ENCODE measurements at regions not wholly inside any gene's neighbourhood (a gene's known extent, or its start where the extent isn't known, plus 50 kb on each side); places are given as distances from the start of the nearest gene placed in this dataset.

DNA sequence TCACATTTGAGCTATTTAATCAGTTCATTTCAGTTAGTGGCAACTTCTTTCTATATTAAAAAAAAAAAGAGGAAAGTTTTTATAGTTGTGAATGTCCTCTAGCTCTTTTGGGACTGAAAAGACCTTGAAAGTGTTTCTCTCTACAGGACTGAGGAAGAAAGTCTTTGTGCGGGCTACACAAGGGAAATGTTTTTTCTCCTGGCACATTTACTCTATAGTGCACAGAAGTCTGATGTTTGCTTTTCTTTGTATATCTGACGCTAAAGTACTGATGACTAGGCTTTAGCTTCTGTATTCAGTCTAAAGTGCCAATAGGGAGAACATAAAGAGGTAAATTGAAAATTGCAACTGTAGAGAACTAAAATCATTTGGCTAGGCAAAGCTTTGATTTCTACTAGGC lies 737.4 kb upstream of the LUZP2 start:
- DNase-seq: no peak
- no peaks in the 10 kb centered on the region for H3K9me3 ChIP-seq
- ATAC-seq: no peak
- no peak overlapping the region for H3K27ac ChIP-seq
- H3K4me1 ChIP-seq: no peaks in the 10 kb centered on the region
- no peak overlapping the region for H3K4me3 ChIP-seq
- no peaks in the 10 kb centered on the region for H3K27me3 ChIP-seq
- no peaks in the 10 kb centered on the region for H3K36me3 ChIP-seq
- WGBS (ENCODE audit: insufficient coverage, low coverage, low lambda C conversion rate, missing lambda C conversion rate): 30% methylated on average over 2 of the region's 2 CpGs
- no peak for TF ChIP-seq POLR2A (IDR thresholded peaks at IDR 0.05)
- TF ChIP-seq, protein P1, sequence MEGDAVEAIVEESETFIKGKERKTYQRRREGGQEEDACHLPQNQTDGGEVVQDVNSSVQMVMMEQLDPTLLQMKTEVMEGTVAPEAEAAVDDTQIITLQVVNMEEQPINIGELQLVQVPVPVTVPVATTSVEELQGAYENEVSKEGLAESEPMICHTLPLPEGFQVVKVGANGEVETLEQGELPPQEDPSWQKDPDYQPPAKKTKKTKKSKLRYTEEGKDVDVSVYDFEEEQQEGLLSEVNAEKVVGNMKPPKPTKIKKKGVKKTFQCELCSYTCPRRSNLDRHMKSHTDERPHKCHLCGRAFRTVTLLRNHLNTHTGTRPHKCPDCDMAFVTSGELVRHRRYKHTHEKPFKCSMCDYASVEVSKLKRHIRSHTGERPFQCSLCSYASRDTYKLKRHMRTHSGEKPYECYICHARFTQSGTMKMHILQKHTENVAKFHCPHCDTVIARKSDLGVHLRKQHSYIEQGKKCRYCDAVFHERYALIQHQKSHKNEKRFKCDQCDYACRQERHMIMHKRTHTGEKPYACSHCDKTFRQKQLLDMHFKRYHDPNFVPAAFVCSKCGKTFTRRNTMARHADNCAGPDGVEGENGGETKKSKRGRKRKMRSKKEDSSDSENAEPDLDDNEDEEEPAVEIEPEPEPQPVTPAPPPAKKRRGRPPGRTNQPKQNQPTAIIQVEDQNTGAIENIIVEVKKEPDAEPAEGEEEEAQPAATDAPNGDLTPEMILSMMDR (IDR thresholded peaks at IDR 0.05): no peak
- intact Hi-C loops (cut with DNase I): no loop called here

- no peak for DNase-seq
- no peaks in the 10 kb centered on the region for H3K36me3 ChIP-seq
- no peaks in the 10 kb centered on the region for H3K4me1 ChIP-seq
- TF ChIP-seq, protein P1 (IDR thresholded peaks at IDR 0.05): no peak
- TF ChIP-seq POLR2A (IDR thresholded peaks at IDR 0.05): no peak
- WGBS (ENCODE audit: insufficient coverage, low coverage, low lambda C conversion rate, missing lambda C conversion rate): 49% methylated on average over 2 of the region's 2 CpGs
- H3K27ac ChIP-seq: no peak overlapping the region
- no peak overlapping the region for H3K4me3 ChIP-seq
- no peaks in the 10 kb centered on the region for H3K9me3 ChIP-seq
- no peak for ATAC-seq
- intact Hi-C loops (cut with DNase I): no loop called here
- H3K27me3 ChIP-seq: no peaks in the 10 kb centered on the region
Measured at GRCh38 chr11:23764286-23764685, 732.6 kb upstream of the LUZP2 start.

- no peak overlapping the region for H3K27ac ChIP-seq
- TF ChIP-seq POLR2A (IDR thresholded peaks at IDR 0.05): no peak
- ATAC-seq (no peak), DNase-seq (no peak)
- WGBS (ENCODE audit: insufficient coverage, low coverage, low lambda C conversion rate, missing lambda C conversion rate): 50% methylated on average over 2 of the region's 2 CpGs
- H3K4me3 ChIP-seq: no peak overlapping the region
- H3K4me1 ChIP-seq: no peaks in the 10 kb centered on the region
- intact Hi-C loops (cut with DNase I): no loop called here
- no peaks in the 10 kb centered on the region for H3K27me3 ChIP-seq
- H3K9me3 ChIP-seq: no peaks in the 10 kb centered on the region
- no peaks in the 10 kb centered on the region for H3K36me3 ChIP-seq
Measured at GRCh38 chr11:23765682-23766252, 731.1 kb upstream of the LUZP2 start.

- DNase-seq (no peak), ATAC-seq (no peak)
- H3K9me3 ChIP-seq: no peaks in the 10 kb centered on the region
- intact Hi-C loops (cut with DNase I): no loop called here
- TF ChIP-seq POLR2A (IDR thresholded peaks at IDR 0.05): no peak
- TF ChIP-seq, protein P1 (IDR thresholded peaks at IDR 0.05): no peak
- 55% methylated on average over 1 of the region's 1 CpG for WGBS (ENCODE audit: insufficient coverage, low coverage, low lambda C conversion rate, missing lambda C conversion rate)
- H3K27me3 ChIP-seq: no peaks in the 10 kb centered on the region
- no peak overlapping the region for H3K4me3 ChIP-seq
- no peaks in the 10 kb centered on the region for H3K36me3 ChIP-seq
- no peak overlapping the region for H3K27ac ChIP-seq
- H3K4me1 ChIP-seq: no peaks in the 10 kb centered on the region
Measured at GRCh38 chr11:23767576-23767975, 729.3 kb upstream of the LUZP2 start.

DNA sequence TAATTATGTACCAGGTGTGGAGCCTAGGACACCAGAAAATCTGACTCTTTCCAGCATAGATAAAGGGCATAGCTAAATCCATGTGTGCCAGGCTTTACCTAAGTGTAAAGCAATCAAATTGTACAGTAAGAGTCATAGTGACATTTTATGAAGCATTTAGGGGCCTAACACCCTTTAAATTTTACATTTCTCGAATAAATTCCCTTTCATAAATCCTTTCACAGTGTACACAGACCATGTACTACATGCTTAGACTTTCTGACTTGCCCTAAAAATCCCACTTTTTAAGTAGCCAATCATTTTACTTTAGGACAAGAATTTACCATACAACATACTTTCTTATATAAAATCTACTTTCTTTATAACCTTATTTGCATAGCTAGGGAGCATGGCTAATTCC lies 727.6 kb upstream of the LUZP2 start:
- H3K27me3 ChIP-seq: no peaks in the 10 kb centered on the region
- no peaks in the 10 kb centered on the region for H3K36me3 ChIP-seq
- H3K4me1 ChIP-seq: no peaks in the 10 kb centered on the region
- H3K27ac ChIP-seq: no peak overlapping the region
- ATAC-seq (no peak), DNase-seq (no peak)
- intact Hi-C loops (cut with DNase I): no loop called here
- H3K9me3 ChIP-seq: no peaks in the 10 kb centered on the region
- TF ChIP-seq POLR2A (IDR thresholded peaks at IDR 0.05): no peak
- TF ChIP-seq, protein P1 (IDR thresholded peaks at IDR 0.05): no peak
- H3K4me3 ChIP-seq: no peak overlapping the region
- WGBS (ENCODE audit: insufficient coverage, low coverage, low lambda C conversion rate, missing lambda C conversion rate): 59% methylated on average over 1 of the region's 1 CpG
